SHP77 treated with DMSO at 0.1 percent for 48 hours (cell line): ENCODE measurements at regions not wholly inside any gene's neighbourhood (a gene's known extent, or its start where the extent isn't known, plus 50 kb on each side); places are given as distances from the start of the nearest gene placed in this dataset.
"Not testable (repeated sequence)": the region's sequence is repeated elsewhere in the genome, so short reads cannot be mapped to it uniquely, and the experiment has no call there.

Experiments used
- DNase-seq: peaks from one replicate; lab custom pipeline; 2025; lab: John Stamatoyannopoulos, UW

GRCh38 chr11:109480251-109480650 lies 58.3 kb downstream of the C11orf87 start:
- no peak for DNase-seq

GRCh38 chr11:109486129-109486528 lies 64.1 kb downstream of the C11orf87 start:
- DNase-seq: peak; percentile 96

DNA sequence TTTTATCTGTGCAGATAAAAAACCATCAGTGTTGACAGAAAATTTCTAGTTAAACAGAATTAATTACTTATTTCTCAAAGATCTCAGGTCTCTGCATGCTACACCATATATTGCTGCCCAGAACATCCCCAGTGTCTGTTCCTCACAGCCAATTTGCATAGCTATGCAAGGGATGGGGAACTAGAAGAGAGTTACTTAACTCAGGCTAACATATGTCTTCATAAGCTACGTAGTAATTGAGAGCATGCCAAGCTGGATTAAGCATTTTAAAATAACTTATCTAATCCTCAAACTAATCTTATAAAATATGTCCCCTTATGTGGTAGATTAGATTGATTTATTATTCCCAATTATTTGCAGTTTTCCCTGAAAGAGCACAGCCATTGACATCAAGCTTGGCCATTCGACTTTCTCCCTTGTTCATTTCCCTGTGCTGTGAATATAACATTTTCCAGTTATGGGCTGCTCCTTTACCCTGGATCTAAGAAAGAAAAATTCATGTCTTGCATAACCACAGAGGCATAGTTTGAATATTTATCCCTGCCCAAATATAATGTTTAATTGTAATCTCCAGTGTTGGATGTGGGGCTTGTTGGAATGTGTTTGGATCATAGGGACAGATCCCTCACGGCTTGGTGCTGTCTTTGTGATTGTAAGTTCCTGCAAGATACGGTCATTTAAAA lies 69.1 kb downstream of the C11orf87 start:
- DNase-seq: no peak

GRCh38 chr11:109506115-109506514 lies 84.1 kb downstream of the C11orf87 start:
- DNase-seq: no peak

DNA sequence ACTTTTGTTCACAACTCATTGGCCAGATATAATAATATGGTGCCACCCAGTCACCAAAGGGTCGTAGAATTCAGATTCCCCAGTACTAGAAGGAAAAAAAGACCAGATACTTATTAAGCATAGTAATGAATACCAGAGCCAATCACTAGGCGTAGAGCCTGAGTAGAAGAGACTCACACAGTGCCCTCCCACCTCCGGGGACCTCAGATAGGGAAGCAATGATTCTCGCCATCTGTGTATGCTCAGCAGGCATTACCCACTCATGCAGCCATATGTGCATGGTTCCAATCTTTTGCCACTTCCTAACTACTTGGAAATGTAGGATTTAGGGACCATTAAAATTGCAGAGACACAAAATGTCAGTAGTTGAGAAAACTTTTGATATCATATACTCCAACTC lies 85.3 kb downstream of the C11orf87 start:
- no peak for DNase-seq

DNA sequence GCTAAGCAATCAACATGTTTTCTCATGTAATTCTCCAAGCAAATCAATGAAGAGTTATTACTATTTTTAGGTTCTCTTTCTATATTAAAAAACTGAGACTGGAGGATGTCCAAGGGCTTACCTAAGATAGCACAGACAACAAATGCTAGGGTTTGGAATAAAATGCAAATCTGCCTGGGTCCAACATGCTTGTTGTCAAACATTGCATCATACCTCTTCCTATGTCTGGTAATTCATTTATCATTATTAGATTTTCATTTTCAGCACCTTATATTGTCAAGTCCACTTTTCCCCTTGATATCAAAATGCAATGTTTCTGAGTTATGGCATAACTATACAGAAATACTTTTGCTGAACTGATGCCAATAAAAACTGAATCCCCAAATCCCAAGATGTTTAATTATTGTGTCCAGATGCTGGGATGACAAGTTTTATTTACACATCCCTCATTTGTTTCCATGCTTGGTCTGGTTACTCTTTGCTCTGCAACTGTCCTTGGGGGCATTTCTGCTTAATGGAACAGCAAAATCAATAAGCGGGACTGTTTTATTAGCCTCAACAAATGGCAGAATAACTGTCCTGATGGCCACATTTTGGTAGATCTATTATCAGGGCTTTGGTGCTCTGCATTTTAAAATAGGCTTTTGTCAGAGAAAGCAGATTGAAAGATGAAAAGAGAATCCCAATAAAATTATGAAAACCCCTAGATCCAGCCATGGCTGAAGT lies 86.0 kb downstream of the C11orf87 start:
- no peak for DNase-seq

DNA sequence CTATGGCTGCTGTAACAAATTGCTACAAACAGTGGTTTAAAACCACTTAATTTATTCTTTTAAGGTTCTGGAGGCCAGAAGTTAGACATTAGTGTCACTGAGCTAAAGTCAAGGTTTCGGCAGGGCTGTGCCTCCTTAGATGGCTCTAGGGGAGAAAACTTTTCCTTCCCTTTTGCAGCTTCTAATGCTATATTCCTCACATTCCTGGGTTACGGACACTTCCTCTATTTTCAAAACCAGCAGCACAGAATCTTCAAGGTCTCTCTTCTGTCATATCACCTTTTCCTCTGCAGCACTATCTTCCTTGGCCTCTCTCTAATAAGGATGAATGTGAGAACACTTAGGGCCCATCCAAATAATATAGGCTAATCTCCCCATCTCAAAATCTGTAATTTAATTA lies 87.0 kb downstream of the C11orf87 start:
- no peak for DNase-seq

DNA sequence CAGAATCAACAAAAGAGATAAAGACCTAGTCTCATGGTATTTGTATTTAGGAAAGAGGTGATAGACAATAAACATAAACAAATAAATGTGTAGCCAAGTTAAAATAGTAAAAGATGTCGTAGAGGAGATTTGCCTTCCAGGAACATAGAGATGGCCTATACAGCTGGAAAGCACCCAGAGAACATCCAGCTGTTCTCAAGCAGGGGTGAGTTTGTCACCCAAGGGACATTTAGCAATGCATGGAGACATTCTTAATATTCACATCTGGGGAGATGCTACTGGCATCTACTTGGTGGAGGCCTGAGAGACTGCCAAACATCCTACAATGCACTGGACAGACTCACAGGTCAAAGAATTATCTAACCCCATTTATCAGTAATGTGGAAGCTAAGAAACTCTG lies 88.3 kb downstream of the C11orf87 start:
- no peak for DNase-seq

DNA sequence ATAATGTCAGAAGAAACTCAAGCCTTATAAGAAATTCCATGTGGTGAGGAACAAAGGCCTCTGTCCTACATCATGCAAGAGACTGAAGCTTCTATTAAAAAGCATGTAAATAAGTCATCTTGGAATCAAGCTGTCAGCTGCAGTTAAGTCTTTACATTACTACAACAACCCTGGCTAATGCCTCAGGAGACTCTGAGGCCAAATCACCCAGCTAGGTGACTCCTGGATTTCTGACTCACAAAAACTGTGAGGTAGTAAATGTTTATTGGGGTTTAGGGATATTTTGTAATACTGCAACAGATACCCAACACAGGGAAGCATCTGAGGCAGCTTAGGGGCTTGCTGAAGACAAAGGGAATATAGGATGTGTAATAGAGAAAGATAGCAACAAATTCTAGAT lies 89.6 kb downstream of the C11orf87 start:
- no peak for DNase-seq

DNA sequence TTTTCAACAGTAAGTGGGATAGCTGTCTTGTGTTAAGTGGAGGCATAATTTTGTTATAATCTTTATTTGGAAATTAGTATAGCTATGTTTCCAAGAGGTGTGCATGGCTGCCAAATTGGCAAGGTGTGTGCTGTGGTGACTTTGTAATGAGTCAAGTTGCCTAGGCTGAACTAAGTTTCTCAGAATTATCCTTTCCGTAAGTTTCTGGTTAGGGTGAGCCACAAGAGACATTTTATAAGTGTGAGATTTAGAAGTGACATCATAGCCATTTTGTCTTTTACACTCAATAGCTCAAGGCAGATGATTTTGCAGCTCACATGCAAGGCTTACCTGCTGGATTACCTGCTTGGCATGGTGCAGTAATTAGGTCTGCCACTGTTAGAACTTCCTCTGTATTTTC lies 90.3 kb downstream of the C11orf87 start:
- DNase-seq: no peak

GRCh38 chr11:109512680-109513079 lies 90.7 kb downstream of the C11orf87 start:
- DNase-seq: no peak

GRCh38 chr11:109514313-109515018 lies 92.5 kb downstream of the C11orf87 start:
- DNase-seq: no peak

GRCh38 chr11:109519253-109519652 lies 97.3 kb downstream of the C11orf87 start:
- DNase-seq: no peak

GRCh38 chr11:109521571-109522086 lies 99.6 kb downstream of the C11orf87 start:
- no peak for DNase-seq

GRCh38 chr11:109522116-109522755 lies 100.2 kb downstream of the C11orf87 start:
- no peak for DNase-seq

DNA sequence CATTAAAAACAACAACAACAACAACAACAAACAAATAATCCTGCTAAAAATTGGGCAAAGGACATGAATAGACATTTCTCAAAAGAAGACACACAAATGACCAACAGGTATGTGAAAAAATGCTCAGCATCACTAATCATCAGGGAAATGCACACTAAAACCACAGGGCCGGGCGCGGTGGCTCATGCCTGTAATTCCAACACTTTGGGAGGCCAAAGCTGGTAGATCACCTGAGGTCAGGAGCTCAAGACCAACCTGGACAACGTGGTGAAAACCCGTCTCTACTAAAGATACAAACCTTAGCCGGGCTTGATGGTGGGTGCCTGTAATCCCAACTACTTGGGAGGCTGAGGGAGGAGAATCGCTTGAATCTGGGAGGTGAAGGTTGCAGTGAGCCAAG lies 103.6 kb downstream of the C11orf87 start:
- DNase-seq: not testable (repeated sequence)

GRCh38 chr11:109526061-109526460 lies 104.1 kb downstream of the C11orf87 start:
- no peak for DNase-seq

DNA sequence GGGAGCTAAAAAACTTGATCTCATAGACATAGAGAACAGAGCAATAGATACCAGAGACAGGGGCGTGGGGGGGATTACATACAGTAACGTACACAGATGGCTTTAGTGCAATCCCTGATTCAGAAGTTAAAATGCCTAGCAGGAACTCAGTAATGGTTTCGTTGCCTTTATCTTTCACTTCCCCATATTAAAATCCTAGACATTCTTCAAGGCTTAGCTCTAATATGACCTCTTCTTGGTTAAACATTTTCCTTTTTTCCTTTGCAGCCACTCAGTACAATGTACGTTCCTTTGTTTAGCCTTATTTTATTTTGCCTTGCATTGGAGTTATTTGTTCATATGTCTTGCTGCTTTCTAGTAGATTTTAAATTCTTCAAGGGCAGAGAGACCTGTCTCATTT lies 104.9 kb downstream of the C11orf87 start:
- DNase-seq: no peak

DNA sequence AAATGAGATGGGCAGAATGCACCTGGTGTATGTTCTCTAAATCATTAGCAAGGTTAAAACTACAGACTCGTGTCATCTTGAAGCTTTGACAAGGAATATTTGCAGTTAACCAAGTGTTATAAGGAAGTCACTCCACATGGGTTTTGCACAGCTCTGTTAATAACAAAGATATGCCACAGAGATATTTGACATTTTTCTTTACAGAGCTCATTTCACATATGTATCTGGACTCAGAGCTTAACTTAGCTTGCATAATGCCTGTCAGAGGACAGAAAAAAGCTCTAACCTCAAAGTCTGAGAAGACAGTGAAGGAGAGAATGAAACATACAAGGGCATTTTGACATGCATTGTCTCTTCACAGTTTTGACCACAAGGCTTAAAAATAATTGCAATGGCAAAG lies 105.5 kb downstream of the C11orf87 start:
- no peak for DNase-seq

- no peak for DNase-seq
Observed at GRCh38 chr11:109547356-109548027, 125.5 kb downstream of the C11orf87 start.

- no peak for DNase-seq
Observed at GRCh38 chr11:109552376-109552775, 130.4 kb downstream of the C11orf87 start.

- no peak for DNase-seq
Observed at GRCh38 chr11:109553284-109553683, 131.3 kb downstream of the C11orf87 start.
